GM21381 (cell line): ENCODE measurements at regions not wholly inside any gene's neighbourhood (a gene's known extent, or its start where the extent isn't known, plus 50 kb on each side); places are given as distances from the start of the nearest gene placed in this dataset.

ENCODE experiments used
- ATAC-seq: cut with Tn5 transposase; IDR thresholded peaks from one replicate; pipeline ENCODE4 v1.9.1; 2021; ENCODE audit warnings: mild to moderate bottlenecking, moderate library complexity; ENCODE audit not compliant: unreplicated experiment

DNA sequence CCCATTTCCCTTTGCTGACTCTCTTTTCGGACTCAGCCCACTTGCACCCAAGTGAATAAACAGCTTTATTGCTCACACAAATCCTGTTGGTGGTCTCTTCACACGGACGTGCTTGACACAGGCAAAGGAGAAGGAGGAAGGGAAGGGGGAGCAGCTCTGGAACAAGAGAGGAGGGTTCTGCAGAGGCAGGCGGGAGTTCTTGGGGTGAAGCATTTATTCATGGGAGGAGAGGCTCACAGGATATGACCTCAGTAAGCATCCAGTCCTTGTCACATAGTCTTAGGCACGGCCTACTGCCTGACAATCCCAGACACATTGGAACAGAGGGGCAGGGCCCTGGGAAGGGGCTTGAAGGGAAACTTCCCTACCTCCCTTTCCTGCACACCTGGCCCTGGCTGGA, 171.7 kb upstream of the HS6ST1 start:
- ATAC-seq = no peak

DNA sequence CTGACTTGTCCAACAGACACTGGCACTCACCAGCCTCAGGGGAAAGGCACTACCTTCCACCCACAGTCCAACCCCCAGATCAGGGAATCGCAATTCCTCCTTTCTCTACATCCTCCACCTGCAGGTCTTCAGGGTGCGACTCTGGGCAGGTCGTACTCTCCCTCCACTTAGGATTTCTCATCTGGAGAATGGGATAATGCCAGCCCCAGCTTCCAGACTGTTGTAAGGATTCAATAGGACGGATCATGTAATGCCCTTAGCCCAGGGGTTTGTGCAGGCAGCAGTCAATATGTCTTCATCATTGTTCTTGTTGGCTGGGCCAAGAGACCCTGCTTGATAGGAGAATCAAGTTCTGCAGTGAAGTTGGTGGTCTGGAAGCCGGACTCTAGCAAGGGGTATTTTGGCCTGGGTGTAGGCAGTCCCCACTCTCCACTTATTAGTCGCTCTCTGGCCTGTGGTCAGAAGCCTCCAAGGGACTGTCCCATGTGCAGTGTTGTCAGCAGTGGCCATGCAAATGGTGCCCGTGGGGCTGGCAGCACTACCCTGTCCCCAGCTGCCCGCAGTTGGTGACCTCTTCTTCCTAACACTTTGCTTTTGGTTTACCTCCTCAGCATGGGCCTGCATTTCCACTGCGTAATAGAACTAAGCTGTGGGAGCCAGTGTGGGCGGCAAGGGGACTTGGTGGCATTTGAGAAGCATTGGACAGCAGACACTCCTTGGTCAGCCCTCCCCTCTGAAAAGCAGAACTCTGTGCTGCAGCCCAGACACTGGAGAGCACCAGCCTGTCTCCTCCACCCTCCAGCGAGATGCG, 172.4 kb upstream of the HS6ST1 start:
- no peak for ATAC-seq

DNA sequence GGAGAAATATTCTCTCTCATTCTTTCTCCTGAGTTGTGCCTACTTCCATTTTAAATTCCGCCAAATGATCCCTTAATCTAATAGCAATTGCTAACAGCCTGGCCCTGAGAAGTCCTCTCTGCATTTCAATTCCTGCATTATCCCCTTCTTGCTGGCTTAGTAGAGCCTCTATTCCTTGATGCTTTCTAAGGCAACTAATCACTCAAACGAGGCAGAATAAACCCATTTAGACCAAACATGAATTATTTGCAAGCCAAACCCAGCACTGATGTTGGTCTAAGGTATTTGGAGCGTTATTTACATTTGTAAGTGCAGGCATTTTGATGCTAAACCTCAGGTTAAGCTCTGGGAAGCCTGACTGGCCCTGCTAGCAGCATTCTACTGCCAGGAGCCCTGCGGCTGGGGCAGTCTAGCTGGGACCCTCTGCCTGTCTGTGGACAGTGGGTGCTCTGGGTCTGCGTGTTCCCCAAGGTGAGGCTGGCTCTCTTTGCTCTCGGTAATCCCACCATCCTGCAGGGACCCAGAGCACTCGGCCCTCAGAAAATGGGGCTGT, 173.1 kb upstream of the HS6ST1 start:
- no peak for ATAC-seq

DNA sequence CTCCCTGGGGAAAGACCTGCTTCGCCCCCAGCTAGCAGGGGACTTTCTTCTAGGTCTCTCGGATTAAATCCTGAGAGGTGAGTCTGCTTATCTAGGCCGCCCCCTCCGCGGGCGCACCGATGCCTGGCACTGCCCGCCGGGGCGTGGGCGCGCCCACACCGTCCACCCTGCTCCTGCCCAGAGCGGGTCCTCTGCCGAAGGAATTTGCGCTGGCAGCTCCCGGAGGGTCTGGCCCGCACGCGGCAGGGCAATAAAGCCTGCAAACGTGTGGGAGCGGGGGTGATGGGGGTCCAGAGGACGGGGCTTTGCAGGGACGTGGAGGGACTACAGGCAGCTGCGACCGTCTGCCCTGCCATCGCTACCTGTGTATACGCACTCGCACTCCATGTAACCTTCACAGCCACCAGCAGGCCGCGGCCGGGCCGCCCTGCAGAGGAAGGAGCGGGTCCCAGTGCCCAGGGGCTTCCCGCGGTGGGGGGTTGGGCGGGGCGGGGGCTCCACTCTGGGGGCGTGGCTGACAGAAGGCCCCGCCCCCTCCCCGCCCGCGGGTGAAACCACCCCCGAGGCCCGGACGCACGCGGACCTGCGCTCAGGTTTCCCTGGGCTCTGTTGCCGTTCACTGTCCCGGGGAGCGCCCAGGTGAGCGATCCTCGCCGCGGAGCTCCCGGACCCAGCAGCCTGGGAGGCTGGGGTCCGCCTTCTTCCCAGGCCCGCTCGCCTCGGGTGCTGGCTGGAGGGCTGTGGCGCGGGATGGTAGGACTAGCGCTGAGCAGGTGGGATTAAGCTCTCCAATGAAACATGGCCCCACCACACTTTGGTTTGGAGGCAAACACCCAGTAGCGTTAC, 174.5 kb upstream of the HS6ST1 start:
- no peak for ATAC-seq

DNA sequence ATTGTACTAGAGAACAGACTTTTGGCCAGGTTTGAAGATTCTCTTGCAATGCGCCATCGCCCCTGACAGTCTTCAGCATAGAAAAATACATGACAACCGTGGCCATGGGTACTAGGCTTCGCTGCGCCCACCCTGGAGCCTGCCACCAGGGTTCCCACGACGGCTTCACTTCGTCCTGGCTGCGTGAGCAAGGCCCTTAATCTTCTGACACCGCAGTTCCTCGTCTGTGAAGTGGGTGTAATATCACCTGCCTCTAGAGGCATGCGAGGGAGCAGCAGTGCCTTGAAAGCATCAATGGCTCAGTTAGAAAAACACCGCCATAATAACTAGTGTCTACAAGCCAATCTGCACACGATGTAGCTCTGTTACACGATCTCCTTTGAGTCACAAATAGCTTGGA, 175.2 kb upstream of the HS6ST1 start:
- no peak for ATAC-seq

DNA sequence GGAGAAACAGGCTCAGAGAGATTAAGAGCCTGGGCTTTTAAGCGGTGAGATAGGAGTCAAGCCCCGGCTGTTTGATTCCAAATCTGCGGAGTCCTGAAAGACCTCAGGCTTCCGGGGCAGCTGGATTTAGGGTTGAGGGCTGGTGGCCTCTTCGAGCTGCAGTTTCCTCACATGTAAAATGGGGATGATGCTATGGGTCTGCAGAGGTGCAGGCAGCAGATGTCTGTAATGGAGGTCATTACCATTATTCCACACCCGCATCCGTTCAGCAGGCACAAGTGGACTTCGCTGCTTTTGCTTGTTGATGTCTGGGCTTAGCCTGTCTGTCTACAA, 175.6 kb upstream of the HS6ST1 start:
- ATAC-seq = no peak

DNA sequence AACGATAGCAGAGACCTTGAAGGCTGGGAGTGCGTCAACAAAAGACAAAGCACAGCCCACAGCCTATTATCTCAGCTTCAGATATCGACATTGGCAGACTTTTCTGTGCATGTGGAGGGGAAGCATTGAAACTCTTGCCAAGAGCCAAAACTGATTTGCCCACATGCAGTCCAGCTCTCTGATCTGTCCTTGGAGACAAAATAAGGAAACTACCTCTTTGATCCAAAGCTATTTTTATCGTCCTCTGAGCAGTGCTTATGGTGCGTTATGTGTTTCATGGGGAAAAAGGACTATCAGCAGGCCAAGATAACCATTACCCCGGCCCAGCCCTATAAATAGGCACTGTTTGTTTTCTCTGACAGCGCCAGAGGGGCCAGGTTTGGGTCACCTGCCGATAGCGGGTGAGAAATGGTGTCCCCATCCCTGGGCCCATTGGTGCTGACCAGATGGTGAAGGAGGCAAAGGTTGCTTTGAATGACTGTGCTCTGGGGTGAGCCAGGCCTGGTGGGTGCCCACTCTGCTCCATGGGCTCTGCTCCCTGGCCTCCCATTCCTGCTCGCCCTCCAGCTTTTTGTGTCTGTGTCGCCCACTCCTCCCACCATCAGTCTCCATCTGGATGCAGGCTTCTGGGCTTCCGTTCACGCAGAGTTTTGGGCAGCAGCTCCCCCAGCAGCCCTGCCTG, 176.1 kb upstream of the HS6ST1 start:
- ATAC-seq = no peak

DNA sequence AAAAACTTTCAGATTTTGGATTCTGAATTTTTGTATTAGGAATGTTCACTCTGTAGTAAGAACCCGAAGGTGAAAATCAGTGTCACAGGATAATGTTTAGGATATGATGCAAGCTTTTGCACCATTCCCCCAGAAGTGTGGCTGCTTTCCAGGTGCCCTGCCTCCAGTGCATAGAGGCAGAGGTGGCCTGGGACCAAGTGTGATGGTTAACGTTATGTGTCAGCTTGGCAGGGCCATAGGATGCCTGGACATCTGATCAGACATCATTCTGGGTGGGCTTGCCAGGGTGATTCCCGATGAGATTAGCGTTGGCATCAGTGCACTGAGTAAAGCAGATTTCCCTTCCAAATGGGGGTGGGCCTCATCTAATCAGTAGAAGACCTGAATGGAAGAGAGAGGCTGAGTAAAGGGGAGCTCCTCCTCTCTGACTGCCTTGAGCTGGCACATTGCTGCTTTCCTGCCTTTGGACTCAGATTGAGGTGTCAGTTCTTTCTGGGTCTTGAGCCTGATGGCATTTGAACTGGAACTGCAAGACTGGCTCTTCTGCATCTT, 177.4 kb upstream of the HS6ST1 start:
- ATAC-seq = no peak

DNA sequence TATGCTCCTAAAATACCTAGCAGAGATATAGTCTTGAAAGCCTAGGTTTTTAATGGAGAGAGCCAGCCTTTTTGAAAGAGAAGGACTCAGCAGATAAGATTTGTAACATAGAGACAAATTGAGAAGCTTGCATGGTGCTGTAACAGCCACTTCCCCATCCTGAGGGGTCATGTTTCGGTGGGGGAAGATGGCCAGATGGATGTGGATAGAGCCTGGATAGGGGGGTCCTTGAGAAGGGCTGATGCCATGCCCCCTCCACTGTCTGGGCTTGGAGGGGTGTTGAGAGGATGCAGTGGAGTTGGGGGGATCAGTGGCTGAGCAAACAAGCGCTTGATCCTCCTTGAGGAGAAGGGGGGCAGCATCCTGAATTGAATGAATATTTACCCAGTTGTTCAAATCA, 178.0 kb upstream of the HS6ST1 start:
- ATAC-seq = no peak

DNA sequence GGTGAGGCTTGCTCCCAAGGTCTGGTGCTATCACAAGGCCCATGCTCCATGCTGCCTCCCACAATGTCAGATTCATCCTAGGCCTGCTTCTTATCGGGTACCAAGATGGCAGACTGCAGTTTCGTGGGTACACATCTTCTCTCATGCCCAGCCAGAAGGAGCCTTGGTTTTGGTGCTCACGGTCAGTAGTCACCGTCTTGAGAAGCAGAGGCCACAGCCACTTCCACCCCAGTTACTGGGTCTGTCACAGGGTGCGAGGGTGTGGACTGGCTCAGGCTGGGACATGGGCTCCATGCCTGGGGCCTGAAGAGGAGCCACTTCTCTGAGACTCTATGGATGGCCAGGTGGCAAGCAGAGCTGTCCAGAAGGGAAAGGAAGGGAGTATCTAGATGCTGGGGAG, 178.8 kb upstream of the HS6ST1 start:
- no peak for ATAC-seq

DNA sequence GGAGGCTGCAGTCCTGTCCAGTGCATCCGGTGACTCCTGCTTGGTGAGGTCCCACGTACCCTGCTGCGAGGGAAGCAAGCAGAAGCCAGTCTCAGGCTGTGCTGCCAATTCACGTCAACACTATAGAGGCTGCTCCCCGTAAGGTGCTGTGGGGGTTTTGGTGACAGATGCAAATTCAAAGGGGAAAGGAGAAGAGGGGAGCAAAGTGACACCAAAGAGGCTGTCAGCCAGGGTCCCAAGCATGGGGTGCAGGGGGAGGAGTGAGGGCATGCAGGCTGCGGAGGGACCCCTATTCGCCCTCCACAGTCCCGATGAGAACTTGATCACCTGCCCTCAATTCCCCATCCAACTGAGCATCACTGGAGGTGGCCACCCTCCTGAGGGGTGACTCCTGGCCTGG, 179.4 kb upstream of the HS6ST1 start:
- no peak for ATAC-seq

DNA sequence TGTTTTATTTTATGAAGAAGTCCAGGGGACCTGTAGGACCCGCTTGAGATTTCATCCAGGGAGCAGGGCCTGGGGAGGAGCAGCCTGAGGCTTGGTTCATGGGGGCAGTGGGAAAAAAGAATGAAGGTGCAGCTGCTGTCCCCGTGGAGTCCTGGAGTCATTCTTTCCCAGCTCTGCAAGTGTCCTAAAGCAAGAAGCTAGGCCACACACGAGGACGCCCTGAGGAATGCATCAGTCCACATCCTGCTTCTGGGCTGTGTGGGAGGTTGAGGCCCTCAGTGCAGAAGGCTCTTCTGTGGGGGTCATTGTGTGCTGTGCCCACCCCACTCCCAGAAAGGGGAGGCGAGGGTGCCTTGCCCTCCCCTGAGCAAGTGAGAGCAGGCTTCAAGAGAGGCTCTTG, 179.9 kb upstream of the HS6ST1 start:
- ATAC-seq = no peak

DNA sequence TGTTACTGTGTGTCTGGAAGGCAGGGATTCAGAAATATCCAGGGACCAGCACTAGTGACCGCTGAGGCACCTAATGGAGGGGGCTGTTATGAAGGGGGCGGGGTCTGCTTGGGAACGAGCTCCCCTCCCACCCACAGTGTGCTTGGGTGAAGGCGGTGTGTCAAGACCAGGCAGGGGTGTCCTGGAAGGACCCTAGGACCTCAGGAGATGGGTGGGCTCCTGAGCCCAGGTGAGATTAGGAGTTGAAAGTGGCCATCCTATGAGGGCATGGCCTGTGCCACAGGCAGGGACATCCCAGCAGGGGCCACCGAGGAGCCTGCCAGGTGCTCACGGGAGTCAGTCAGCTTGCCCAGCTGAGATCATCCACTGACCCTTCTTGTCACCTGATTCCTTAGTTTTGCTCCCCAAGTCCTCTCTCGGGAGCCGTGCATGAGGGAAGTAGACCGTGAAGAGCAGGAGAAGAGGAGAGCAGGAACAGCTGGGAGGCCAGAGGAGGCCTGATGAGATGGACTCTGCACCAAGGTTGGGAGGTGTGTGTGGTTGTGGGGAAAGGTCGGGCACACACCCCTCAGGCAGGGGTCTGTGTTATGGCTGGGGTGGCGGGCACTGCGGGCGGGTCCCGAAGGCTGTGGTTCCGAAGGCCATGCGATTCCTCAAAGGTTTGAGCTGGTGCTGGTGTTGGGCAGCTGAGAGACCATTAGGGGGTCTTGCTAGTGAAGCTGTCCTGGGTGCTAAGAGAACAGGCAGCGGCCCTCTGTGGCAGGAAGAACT, 180.9 kb upstream of the HS6ST1 start:
- no peak for ATAC-seq

DNA sequence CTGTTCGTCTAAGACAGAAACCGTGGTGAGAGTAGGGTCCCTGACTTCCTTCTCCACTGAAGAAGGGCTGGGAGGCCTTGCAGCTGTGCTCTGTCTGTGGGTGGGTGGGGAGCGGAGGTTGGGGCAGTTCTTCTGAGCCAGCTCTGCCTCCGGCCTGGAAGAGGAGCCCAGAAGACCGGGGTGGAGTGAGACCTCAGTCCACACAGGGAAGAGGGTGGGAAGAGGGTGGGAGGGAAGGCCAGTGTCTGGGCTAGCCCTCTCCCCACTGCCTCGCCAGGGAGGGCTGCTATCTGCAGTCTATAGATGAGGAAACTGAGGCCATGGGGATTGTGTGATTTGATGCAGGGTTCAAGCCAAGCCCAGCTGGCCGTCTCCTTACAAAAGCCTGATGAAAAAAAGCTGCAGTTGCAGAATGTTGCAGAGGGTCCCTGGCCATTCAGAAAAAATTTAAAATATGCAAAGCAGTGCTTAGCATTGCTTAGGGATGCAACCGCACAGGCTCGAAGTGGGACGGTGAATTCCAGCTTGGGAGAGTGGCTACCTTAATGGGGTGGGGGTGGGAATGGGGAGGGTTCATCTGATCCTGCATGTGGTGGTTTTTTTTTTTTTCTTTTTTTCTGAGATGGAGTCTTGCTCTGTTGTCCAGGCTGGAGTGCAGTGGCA, 181.6 kb upstream of the HS6ST1 start:
- ATAC-seq = no peak

DNA sequence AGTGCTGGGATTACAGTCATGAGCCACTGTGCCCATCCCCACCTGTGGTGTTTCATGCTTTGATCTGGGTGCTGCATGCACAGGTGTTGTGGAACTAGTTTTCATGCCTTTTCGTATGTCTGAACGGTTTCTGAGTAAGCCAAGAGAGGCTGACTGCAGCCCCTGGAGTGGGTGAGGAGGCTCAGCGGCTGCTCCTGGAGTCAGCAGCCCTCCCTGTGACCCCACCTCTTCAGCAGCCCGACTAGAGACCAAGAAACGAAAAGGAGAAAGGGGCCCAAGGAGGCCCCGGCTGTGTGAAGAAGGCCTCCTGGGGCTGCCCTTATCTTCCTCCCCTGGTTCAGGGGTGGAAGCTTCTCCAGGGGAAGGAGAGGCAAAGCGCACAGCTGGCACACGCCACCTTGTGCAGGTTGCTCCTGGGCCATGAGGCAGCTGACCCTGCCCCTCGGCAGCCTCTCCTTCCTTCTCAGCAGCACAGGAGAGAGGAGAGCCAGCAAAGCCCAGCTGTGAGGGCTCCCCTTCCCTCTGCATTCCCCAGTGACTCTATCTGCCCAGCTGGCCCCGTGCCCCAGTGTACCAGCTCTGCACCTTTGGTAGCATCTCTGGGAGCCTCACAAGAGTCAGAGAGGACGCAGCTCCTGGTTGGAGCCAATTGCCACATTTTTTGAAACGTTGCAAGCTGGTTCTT, 182.5 kb upstream of the HS6ST1 start:
- no peak for ATAC-seq

DNA sequence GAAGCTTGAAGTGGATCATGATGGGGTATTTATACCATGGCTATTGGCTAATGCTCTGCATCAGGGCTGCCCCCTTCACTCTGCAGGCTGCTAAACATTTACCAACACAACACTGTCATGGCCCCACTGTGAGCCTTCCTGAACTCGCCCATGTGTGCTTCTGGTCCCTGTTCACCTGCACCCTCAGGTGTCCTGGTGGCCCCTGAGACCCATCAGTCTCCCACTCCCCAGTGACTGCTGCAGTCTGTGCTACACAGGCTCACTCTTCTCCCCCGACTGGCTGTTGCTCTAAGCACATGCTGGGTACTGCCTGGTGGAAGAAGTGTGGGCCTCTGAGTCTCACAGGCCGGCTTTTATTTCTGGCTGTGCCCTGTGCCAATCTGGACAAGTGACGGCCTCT, 183.0 kb upstream of the HS6ST1 start:
- no peak for ATAC-seq

DNA sequence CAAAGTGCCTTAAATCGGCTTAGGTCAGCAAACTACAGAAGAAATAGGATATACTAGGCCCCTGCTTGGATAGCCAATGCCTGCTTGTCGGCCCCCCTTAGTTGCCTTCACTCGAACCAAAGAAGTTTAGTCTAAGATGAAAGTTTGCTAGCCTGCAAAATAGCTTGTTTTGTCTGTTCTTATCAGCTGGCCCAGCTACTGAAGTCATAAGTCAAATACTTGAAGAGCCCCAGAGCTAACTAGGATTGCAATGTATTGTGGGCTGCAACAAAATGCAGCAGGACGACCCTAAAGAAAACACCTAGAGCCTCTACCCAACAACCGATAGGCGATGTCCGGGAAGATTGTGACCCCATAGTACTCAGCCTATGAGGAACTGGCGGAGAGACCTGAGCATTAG, 183.5 kb upstream of the HS6ST1 start:
- no peak for ATAC-seq

DNA sequence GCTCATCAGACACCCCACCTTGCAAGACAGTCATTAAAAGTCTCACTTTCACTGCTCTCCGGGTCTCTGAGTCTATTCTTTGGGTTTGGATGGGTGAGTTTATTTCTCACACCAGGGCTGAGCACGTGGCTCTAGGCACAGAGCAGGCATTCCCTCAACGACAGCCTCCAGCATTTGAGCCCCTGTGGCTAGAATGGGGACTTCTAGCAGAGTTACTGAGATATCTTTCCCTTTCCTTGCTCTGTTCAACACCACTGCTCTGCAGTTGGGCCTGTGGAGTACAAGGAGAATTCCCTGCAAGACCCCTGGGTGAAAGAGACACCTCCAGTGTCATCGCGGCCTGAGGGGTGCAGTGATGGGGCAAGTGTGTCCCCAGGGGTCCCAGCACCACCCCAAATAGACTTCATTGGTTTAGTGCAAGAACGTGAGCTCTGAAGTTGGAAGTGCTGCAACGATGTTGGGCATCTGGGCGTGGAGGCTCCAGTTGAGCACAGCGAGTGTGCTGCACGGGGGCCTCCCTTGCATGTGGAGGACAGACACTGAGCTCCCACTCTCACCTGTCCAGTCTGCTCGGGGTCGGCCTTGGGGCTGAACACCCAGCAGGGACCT, 184.1 kb upstream of the HS6ST1 start:
- no peak for ATAC-seq
